Testis (tissue), 2 donors: ENCODE measurements at regions not wholly inside any gene's neighbourhood (a gene's known extent, or its start where the extent isn't known, plus 50 kb on each side); places are given as distances from the start of the nearest gene placed in this dataset.

Source experiments
- DNase-seq: peaks from one replicate; pipeline ENCODE4 v3.0.0-alpha.2; 2019
- H3K27ac ChIP-seq, 2 donors: fragments of 200-600 bp; sonication (generic); one replicate each; pipeline ENCODE4 v1.5.1; 2019
- H3K27me3 ChIP-seq: fragments of 200-600 bp; sonication (generic); one replicate; pipeline ENCODE4 v1.5.1; 2019
- H3K36me3 ChIP-seq: fragments of 200-600 bp; sonication (generic); one replicate; pipeline ENCODE4 v1.5.1; 2017; ENCODE audit warnings: low read depth; ENCODE audit errors: missing control alignments
- H3K4me1 ChIP-seq: fragments of 200-600 bp; sonication (generic); one replicate; pipeline ENCODE4 v1.5.1; 2019
- H3K4me3 ChIP-seq, 2 donors: fragments of 200-600 bp; sonication (generic); one replicate each; pipeline ENCODE4 v1.5.1; 2017 to 2019
- H3K9me3 ChIP-seq: fragments of 200-600 bp; sonication (generic); one replicate; pipeline ENCODE4 v1.5.1; 2017
- CTCF ChIP-seq, 3 experiments: fragments of 450-650 bp in 2 of 3; fragments of 200-600 bp in 1 of 3; sonication (generic) in 1 of 3; IDR thresholded peaks; one replicate each; pipeline ENCODE4 v1.5.1; 2016 to 2019; ENCODE audit warnings: antibody characterized with exemption in 3 of 3, mild to moderate bottlenecking in 2 of 3, moderate library complexity in 1 of 3
- POLR2A ChIP-seq: fragments of 450-650 bp; IDR thresholded peaks from one replicate; pipeline ENCODE4 v1.6.1; 2017; ENCODE audit warnings: antibody characterized with exemption, mild to moderate bottlenecking, moderate library complexity
- WGBS, 2 donors: methylation state at CpG; one replicate each; pipeline ENCODE4 v1.1.5; 2018; 5-methylcytosine and 5-hydroxymethylcytosine counted together
- intact Hi-C: fragments of 100-400 bp; cut with DNase I; formaldehyde crosslinking; loops from one replicate; pipeline ENCODE4 v1.15.1; 2023; ENCODE audit warnings: low total_unique reads

- DNase-seq, result no peak
Observed at GRCh38 chr13:82147526-82147925, 1734.7 kb downstream of the SLITRK1 start.

DNA sequence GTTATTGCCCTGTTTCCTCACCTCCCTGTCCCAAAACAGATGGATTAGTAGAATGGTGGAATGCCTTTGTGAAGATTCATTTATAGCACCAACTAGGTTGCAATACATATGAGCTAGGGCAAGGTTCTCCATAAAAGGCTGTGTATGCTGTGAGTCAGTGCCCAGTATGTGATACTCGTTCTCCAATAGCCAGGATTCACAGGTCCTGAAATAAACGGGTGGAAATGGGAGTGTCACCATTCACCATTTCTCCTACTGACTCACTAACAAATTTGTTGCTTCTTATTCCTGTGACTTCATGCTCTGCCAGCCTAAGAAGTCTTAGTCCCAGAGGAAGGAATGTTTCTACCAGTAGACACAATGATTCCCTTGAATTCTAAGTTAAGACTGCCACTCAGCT is 1745.4 kb downstream of the SLITRK1 start:
- H3K27ac ChIP-seq, result no peak overlapping the region
- WGBS, 2 donors, result 84 to 93% methylated on average over 2 of the region's 2 CpGs

More at GRCh38 chr13:82147526-82147925, 1734.7 kb downstream of the SLITRK1 start:
- TF ChIP-seq CTCF (IDR thresholded peaks at IDR 0.05) (no peak), POLR2A (no peak)
- no peak overlapping the region for H3K27ac ChIP-seq
- H3K4me3 ChIP-seq, result no peak overlapping the region
- no peaks in the 10 kb centered on the region for H3K4me1 ChIP-seq
- no peaks in the 10 kb centered on the region for H3K36me3 ChIP-seq
- H3K9me3 ChIP-seq, result no peaks in the 10 kb centered on the region
- H3K27me3 ChIP-seq, result no peaks in the 10 kb centered on the region
- intact Hi-C loops, result no loop called here

DNA sequence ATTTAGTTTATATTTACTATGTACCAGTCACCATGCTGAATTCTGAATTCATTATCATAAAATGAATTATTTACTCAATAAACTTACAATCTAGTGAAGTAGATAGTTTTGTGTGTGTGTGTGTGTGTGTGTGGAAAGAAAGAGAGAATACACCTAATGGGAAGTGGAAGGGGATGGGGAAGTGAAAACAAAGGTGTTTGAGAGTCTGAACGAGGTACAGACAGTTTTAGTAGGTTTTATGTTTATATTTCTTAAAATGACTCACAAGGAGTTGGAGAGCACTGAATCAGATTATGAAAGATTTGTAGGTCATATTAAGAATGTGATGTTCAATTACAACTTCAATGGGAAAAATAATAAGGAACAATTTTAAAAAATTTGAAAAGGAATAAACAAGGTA is 1753.0 kb downstream of the SLITRK1 start:
- Histone ChIP-seq H3K27me3 (no peaks in the 10 kb centered on the region), H3K4me3 (no peak overlapping the region), H3K27ac (no peak overlapping the region), H3K4me1 (no peaks in the 10 kb centered on the region), H3K36me3 (no peaks in the 10 kb centered on the region), H3K9me3 (no peaks in the 10 kb centered on the region)
- intact Hi-C loops, result no loop called here
- no peak for DNase-seq
- WGBS, 2 donors, result 64 to 70% methylated on average over 1 of the region's 1 CpG
- no peak for TF ChIP-seq POLR2A
- TF ChIP-seq CTCF (IDR thresholded peaks at IDR 0.05), result no peak

More for the DNA sequence above, 1745.4 kb downstream of the SLITRK1 start:
- Histone ChIP-seq H3K27me3 (no peaks in the 10 kb centered on the region), H3K4me3 (no peak overlapping the region), H3K4me1 (no peaks in the 10 kb centered on the region), H3K36me3 (no peaks in the 10 kb centered on the region), H3K9me3 (no peaks in the 10 kb centered on the region)
- TF ChIP-seq CTCF (IDR thresholded peaks at IDR 0.05) (no peak), POLR2A (no peak)
- intact Hi-C loops, result no loop called here
- DNase-seq, result no peak

- intact Hi-C loops, result no loop called here
- Histone ChIP-seq H3K4me3 (peak overlapping the region in 1 of 2 donors; percentile 15), H3K9me3 (no peaks in the 10 kb centered on the region), H3K4me1 (no peaks in the 10 kb centered on the region), H3K27me3 (no peaks in the 10 kb centered on the region), H3K27ac (no peak overlapping the region), H3K36me3 (no peaks in the 10 kb centered on the region)
- 61 to 72% methylated on average over 5 of the region's 5 CpGs for WGBS, 2 donors
- no peak for DNase-seq
- no peak for TF ChIP-seq POLR2A
- TF ChIP-seq CTCF (IDR thresholded peaks at IDR 0.05), result no peak
Observed at GRCh38 chr13:82118589-82118988, 1763.7 kb downstream of the SLITRK1 start.

DNA sequence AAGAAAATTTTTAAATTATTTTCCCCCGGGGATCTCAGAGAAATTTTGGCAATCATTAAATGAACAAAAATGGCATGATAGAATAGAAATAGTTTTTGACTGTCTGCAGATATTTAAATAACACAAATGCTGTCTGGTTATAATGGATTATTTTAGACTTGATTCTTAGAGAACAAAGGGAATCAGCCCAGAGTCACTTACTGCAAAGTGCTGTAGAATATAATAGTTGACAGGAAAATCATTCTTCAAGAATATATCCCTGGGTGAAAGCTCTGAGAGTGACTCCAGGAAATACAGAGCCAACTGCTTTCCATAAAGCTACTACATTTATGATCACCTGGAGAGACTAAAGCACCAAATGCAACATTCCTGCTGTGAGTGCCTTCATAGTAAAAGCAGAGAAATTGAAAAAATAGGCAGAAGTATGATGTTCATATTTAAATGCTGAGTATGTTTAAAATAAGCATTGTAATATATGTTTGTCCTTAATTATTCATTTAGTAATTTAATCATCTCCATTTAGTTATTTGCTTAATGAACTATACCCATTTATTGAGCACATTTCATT is 1765.8 kb downstream of the SLITRK1 start:
- TF ChIP-seq POLR2A (no peak), CTCF (IDR thresholded peaks at IDR 0.05) (no peak)
- intact Hi-C loops, result no loop called here
- 89 to 97% methylated on average over 1 of the region's 1 CpG for WGBS, 2 donors
- Histone ChIP-seq H3K9me3 (no peaks in the 10 kb centered on the region), H3K36me3 (no peaks in the 10 kb centered on the region), H3K27ac (no peak overlapping the region), H3K27me3 (no peaks in the 10 kb centered on the region), H3K4me3 (no peak overlapping the region), H3K4me1 (no peaks in the 10 kb centered on the region)
- DNase-seq, result no peak
